ENCODE measurements at regions not wholly inside any gene's neighbourhood (a gene's known extent, or its start where the extent isn't known, plus 50 kb on each side); places are given as distances from the start of the nearest gene placed in this dataset.

- TF ChIP-seq CTCF (IDR thresholded peaks at IDR 0.05): no peak
Observed at GRCh38 chr10:52500476-52500875, 186.4 kb downstream of the DKK1 start.

GRCh38 chr10:52502237-52502636 is 188.2 kb downstream of the DKK1 start:
- TF ChIP-seq CTCF (IDR thresholded peaks at IDR 0.05): no peak

GRCh38 chr10:52514481-52514880 is 200.4 kb downstream of the DKK1 start:
- TF ChIP-seq CTCF (IDR thresholded peaks at IDR 0.05): no peak

GRCh38 chr10:52517012-52517411 is 202.9 kb downstream of the DKK1 start:
- TF ChIP-seq CTCF (IDR thresholded peaks at IDR 0.05): no peak

- no peak for TF ChIP-seq CTCF (IDR thresholded peaks at IDR 0.05)
Observed at GRCh38 chr10:52523696-52524095, 209.6 kb downstream of the DKK1 start.

- no peak for TF ChIP-seq CTCF (IDR thresholded peaks at IDR 0.05)
Observed at GRCh38 chr10:52525761-52526160, 211.7 kb downstream of the DKK1 start.

- TF ChIP-seq CTCF (IDR thresholded peaks at IDR 0.05): no peak
Observed at GRCh38 chr10:52526251-52526823, 212.3 kb downstream of the DKK1 start.
